ENCODE measurements at regions not wholly inside any gene's neighbourhood (a gene's known extent, or its start where the extent isn't known, plus 50 kb on each side); places are given as distances from the start of the nearest gene placed in this dataset.

DNA sequence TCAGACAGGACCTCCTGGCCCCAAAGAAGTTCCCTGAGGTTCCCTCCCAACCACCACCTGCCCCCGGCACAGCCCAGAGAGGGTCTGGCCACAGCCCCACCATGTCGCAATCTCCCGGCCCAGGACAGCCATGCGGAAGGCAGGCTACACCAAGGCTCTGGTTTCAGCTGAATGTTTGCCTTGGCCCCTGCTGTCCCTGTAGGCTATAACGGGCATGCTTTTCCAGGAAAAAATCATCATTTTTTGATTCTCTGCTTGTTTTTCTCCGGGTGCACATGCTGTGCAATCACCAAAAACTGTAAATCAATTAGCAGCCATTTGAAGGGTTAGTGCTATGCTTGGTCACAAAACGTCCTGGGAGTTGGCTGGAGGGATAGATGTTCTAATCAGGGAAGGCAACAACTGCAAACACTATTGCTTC, 142.7 kb upstream of the IGF1R start (continued):
- no peak for TF ChIP-seq MYBL2 (IDR thresholded peaks at IDR 0.05; ENCODE audit: low read depth)
- no peak for TF ChIP-seq MYBL2 (CRISPR knock-in tag; IDR thresholded peaks at IDR 0.05; ENCODE audit: borderline replicate concordance)
- TF ChIP-seq, protein P1, sequence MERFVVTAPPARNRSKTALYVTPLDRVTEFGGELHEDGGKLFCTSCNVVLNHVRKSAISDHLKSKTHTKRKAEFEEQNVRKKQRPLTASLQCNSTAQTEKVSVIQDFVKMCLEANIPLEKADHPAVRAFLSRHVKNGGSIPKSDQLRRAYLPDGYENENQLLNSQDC (CRISPR knock-in tag; IDR thresholded peaks at IDR 0.05) = no peak
- TF ChIP-seq, protein P2, sequence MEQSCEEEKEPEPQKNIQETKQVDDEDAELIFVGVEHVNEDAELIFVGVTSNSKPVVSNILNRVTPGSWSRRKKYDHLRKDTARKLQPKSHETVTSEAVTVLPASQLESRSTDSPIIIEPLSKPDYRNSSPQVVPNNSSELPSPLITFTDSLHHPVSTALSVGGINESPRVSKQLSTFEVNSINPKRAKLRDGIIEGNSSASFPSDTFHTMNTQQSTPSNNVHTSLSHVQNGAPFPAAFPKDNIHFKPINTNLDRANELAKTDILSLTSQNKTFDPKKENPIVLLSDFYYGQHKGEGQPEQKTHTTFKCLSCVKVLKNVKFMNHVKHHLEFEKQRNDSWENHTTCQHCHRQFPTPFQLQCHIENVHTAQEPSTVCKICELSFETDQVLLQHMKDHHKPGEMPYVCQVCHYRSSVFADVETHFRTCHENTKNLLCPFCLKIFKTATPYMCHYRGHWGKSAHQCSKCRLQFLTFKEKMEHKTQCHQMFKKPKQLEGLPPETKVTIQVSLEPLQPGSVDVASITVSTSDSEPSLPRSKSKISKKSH (CRISPR knock-in tag; IDR thresholded peaks at IDR 0.05) = no peak
- TF ChIP-seq RFX5 (IDR thresholded peaks at IDR 0.05; ENCODE audit: low read depth, low read length) = no peak
- no peak for TF ChIP-seq BACH1 (tag; IDR thresholded peaks at IDR 0.05)
- TF ChIP-seq HDAC6 (IDR thresholded peaks at IDR 0.05; ENCODE audit: low read depth, low read length) = no peak
- no peak for TF ChIP-seq SETDB1 (IDR thresholded peaks at IDR 0.05; ENCODE audit: low read length)
- TF ChIP-seq FOXP1 (CRISPR knock-in tag; IDR thresholded peaks at IDR 0.05) = no peak

DNA sequence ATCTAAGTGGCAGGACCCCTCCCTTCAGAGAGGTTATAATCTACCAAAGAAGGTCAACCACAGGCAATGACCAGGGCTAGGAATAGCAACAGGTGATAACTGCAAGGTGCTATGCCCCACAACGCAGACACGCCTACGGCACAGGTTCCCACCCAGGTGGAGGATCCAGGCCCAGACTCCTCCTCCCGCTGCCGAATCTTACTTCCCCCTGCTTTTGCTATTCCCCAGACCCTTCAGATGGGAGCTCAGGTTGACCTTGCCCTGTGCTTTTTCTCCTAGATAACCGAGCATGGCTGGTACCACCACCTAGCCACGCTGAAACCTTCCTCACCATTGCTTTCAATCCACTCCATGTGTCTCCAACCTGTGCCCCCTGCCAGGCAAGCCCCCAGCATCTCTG, 142.2 kb upstream of the IGF1R start:
- ATAC-seq (no peak), DNase-seq (ENCODE audit: extremely low read depth in 1 of 4, low spot score in 3 of 4) (no peak), FAIRE-seq (no peak)
- Histone ChIP-seq H4K20me1 (replicated peaks; ENCODE audit: control insufficient read depth, insufficient read depth, low read length) (no peaks in the 10 kb centered on the region), H3K4me3 (no peak overlapping the region), H3K9ac (ENCODE audit: insufficient read depth in 1 of 2, low read depth in 2 of 2, low read length in 2 of 2) (no peak overlapping the region), H2AFZ (ENCODE audit: low read depth, low read length) (no peak overlapping the region), H3K4me1 (replicated peaks in 1 of 2; ENCODE audit: control insufficient read depth in 2 of 2, insufficient read depth in 2 of 2, low read length in 2 of 2) (no peaks in the 10 kb centered on the region), H3K27me3 (ENCODE audit: control insufficient read depth in 2 of 2, insufficient read depth in 2 of 2, low read length in 2 of 2) (peaks cover 0 to 14% of the 10 kb centered on the region in 2 experiments; a peak in 3 of 5 replicates), H3K9me1 (ENCODE audit: control insufficient read depth, insufficient read depth, low read length) (no peaks in the 10 kb centered on the region), H3K27ac (ENCODE audit: extremely low read depth, low read depth, low read length) (no peak overlapping the region), H3K36me3 (ENCODE audit: control insufficient read depth, insufficient read depth, low read length) (no peaks in the 10 kb centered on the region), H3K79me2 (ENCODE audit: control insufficient read depth, insufficient read depth, low read length) (no peaks in the 10 kb centered on the region), H3K4me2 (ENCODE audit: insufficient read depth, low read length) (no peak overlapping the region), H3K9me3 (replicated peaks; ENCODE audit: control insufficient read depth, insufficient read depth, low read depth, low read length) (no peaks in the 10 kb centered on the region)
- BruUV-seq (replicated peaks) = no TSS peak
- intact Hi-C loops (cut with micrococcal nuclease) (no loop called here), in situ Hi-C loops (cut with MboI) (no loop called here)
- 0% methylated on average over 6 of the region's 7 CpGs for WGBS (ENCODE audit: insufficient coverage, low coverage, missing lambda C conversion rate)
- ChIA-PET CTCF (ENCODE audit: low intra/inter-chr PET ratio) (no interaction called here), POLR2A (no interaction called here)
- TF ChIP-seq, protein P3, sequence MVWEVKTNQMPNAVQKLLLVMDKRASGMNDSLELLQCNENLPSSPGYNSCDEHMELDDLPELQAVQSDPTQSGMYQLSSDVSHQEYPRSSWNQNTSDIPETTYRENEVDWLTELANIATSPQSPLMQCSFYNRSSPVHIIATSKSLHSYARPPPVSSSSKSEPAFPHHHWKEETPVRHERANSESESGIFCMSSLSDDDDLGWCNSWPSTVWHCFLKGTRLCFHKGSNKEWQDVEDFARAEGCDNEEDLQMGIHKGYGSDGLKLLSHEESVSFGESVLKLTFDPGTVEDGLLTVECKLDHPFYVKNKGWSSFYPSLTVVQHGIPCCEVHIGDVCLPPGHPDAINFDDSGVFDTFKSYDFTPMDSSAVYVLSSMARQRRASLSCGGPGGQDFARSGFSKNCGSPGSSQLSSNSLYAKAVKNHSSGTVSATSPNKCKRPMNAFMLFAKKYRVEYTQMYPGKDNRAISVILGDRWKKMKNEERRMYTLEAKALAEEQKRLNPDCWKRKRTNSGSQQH (CRISPR knock-in tag; IDR thresholded peaks at IDR 0.05) = no peak
- TF ChIP-seq PTBP1 (IDR thresholded peaks at IDR 0.05; ENCODE audit: low read depth, low read length) (no peak), TCF3 (CRISPR knock-in tag; IDR thresholded peaks at IDR 0.05) (no peak), PCBP2 (IDR thresholded peaks at IDR 0.05; ENCODE audit: low read depth, low read length, poor library complexity, severe bottlenecking) (no peak), MXI1 (IDR thresholded peaks at IDR 0.05; ENCODE audit: low read depth, low read length) (no peak), RBBP5 (IDR thresholded peaks at IDR 0.05; ENCODE audit: borderline replicate concordance, insufficient read depth, low read length, poor library complexity, severe bottlenecking) (no peak), ZNF764 (CRISPR knock-in tag; IDR thresholded peaks at IDR 0.05; ENCODE audit: low read depth) (no peak), ZNF232 (CRISPR knock-in tag; IDR thresholded peaks at IDR 0.05) (no peak), C11orf30 (IDR thresholded peaks at IDR 0.05; ENCODE audit: low read depth) (no peak), ZNF431 (CRISPR knock-in tag; IDR thresholded peaks at IDR 0.05) (no peak)
- TF ChIP-seq, protein P4, sequence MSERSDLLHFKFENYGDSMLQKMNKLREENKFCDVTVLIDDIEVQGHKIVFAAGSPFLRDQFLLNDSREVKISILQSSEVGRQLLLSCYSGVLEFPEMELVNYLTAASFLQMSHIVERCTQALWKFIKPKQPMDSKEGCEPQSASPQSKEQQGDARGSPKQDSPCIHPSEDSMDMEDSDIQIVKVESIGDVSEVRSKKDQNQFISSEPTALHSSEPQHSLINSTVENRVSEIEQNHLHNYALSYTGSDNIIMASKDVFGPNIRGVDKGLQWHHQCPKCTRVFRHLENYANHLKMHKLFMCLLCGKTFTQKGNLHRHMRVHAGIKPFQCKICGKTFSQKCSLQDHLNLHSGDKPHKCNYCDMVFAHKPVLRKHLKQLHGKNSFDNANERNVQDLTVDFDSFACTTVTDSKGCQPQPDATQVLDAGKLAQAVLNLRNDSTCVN (CRISPR knock-in tag; IDR thresholded peaks at IDR 0.05) = no peak
